ENCODE measurements at regions not wholly inside any gene's neighbourhood (a gene's known extent, or its start where the extent isn't known, plus 50 kb on each side); places are given as distances from the start of the nearest gene placed in this dataset.

GRCh38 chr2:217048730-217049129 is 188.9 kb upstream of the TNP1 start:
- no peak overlapping the region for H3K27ac Mint-ChIP-seq
- H3K4me1 Mint-ChIP-seq (ENCODE audit: low read depth), result 0 out of 2 replicates have a peak, but pooled peaks cover 5% of the 10 kb centered on the region
- peaks cover 24% of the 10 kb centered on the region for H3K27me3 Mint-ChIP-seq (ENCODE audit: insufficient read depth)
- no peaks in the 10 kb centered on the region for H3K9me3 Mint-ChIP-seq
- no peak for TF ChIP-seq CTCF (IDR thresholded peaks at IDR 0.05)
- DNase-seq, result no peak
- H3K36me3 Mint-ChIP-seq (ENCODE audit: low read depth), result no peaks in the 10 kb centered on the region; the same call in 1 of the 2 replicates
- H3K4me3 Mint-ChIP-seq, result no peak overlapping the region

- 0 out of 2 replicates have a peak, but pooled peaks cover 5% of the 10 kb centered on the region for H3K4me1 Mint-ChIP-seq (ENCODE audit: low read depth)
- H3K9me3 Mint-ChIP-seq, result no peaks in the 10 kb centered on the region
- no peak for DNase-seq
- no peak overlapping the region for H3K27ac Mint-ChIP-seq
- TF ChIP-seq CTCF (IDR thresholded peaks at IDR 0.05), result no peak
- H3K27me3 Mint-ChIP-seq (ENCODE audit: insufficient read depth), result peaks cover 26% of the 10 kb centered on the region
- no peak overlapping the region for H3K4me3 Mint-ChIP-seq
- H3K36me3 Mint-ChIP-seq (ENCODE audit: low read depth), result no peaks in the 10 kb centered on the region; the same call in 1 of the 2 replicates
These were observed 187.8 kb upstream of the TNP1 start for GRCh38 chr2:217047631-217048030.

GRCh38 chr2:217047209-217047608 is 187.3 kb upstream of the TNP1 start:
- 0 out of 2 replicates have a peak, but pooled peaks cover 5% of the 10 kb centered on the region for H3K4me1 Mint-ChIP-seq (ENCODE audit: low read depth)
- no peak for DNase-seq
- no peak overlapping the region for H3K27ac Mint-ChIP-seq
- no peak overlapping the region for H3K4me3 Mint-ChIP-seq
- no peak for TF ChIP-seq CTCF (IDR thresholded peaks at IDR 0.05)
- peaks cover 27% of the 10 kb centered on the region for H3K27me3 Mint-ChIP-seq (ENCODE audit: insufficient read depth)
- H3K36me3 Mint-ChIP-seq (ENCODE audit: low read depth), result no peaks in the 10 kb centered on the region; the same call in 1 of the 2 replicates
- no peaks in the 10 kb centered on the region for H3K9me3 Mint-ChIP-seq

GRCh38 chr2:217045700-217046475 is 186.0 kb upstream of the TNP1 start:
- Mint-ChIP-seq H3K27ac (no peak overlapping the region), H3K36me3 (ENCODE audit: low read depth) (peaks cover 6% of the 10 kb centered on the region; the same call in 1 of the 2 replicates), H3K27me3 (ENCODE audit: insufficient read depth) (peaks cover 36% of the 10 kb centered on the region), H3K4me1 (ENCODE audit: low read depth) (0 out of 2 replicates have a peak, but pooled peaks cover 5% of the 10 kb centered on the region), H3K4me3 (no peak overlapping the region), H3K9me3 (no peaks in the 10 kb centered on the region)
- TF ChIP-seq CTCF (IDR thresholded peaks at IDR 0.05), result no peak
- no peak for DNase-seq

- H3K36me3 Mint-ChIP-seq (ENCODE audit: low read depth), result peaks cover 6% of the 10 kb centered on the region; the same call in 1 of the 2 replicates
- no peak overlapping the region for H3K27ac Mint-ChIP-seq
- TF ChIP-seq CTCF (IDR thresholded peaks at IDR 0.05), result no peak
- DNase-seq, result no peak
- no peaks in the 10 kb centered on the region for H3K4me1 Mint-ChIP-seq (ENCODE audit: low read depth)
- no peak overlapping the region for H3K4me3 Mint-ChIP-seq
- H3K27me3 Mint-ChIP-seq (ENCODE audit: insufficient read depth), result peaks cover 31% of the 10 kb centered on the region
- no peaks in the 10 kb centered on the region for H3K9me3 Mint-ChIP-seq
These were observed 180.2 kb upstream of the TNP1 start for GRCh38 chr2:217040099-217040498.

Measured in HFFc6 (cell line).